Activated T-cell treated with anti-CD3 and anti-CD28 coated beads for 48 hours (primary cell): ENCODE measurements at regions not wholly inside any gene's neighbourhood (a gene's known extent, or its start where the extent isn't known, plus 50 kb on each side); places are given as distances from the start of the nearest gene placed in this dataset.

Experiments used
- DNase-seq: peaks from one replicate; pipeline ENCODE4 v3.0.0-alpha.2; 2020; ENCODE audit warnings: low read depth

- no peak for DNase-seq
Measured at GRCh38 chr1:4379451-4380175, 274.8 kb upstream of the AJAP1 start.

GRCh38 chr1:4380564-4381168 is 273.7 kb upstream of the AJAP1 start:
- no peak for DNase-seq

GRCh38 chr1:4393191-4393590 is 261.2 kb upstream of the AJAP1 start:
- DNase-seq, result no peak

GRCh38 chr1:4394366-4394765 is 260.0 kb upstream of the AJAP1 start:
- DNase-seq, result no peak

- no peak for DNase-seq
Measured at GRCh38 chr1:4395158-4395557, 259.3 kb upstream of the AJAP1 start.

- DNase-seq, result no peak
Measured at GRCh38 chr1:4395676-4396075, 258.7 kb upstream of the AJAP1 start.

GRCh38 chr1:4396551-4396950 is 257.9 kb upstream of the AJAP1 start:
- DNase-seq, result no peak

- no peak for DNase-seq
Measured at GRCh38 chr1:4397196-4397595, 257.2 kb upstream of the AJAP1 start.

GRCh38 chr1:4402032-4402431 is 252.4 kb upstream of the AJAP1 start:
- DNase-seq, result no peak

GRCh38 chr1:4404854-4405590 is 249.4 kb upstream of the AJAP1 start:
- DNase-seq, result no peak

- DNase-seq, result no peak
Measured at GRCh38 chr1:4407851-4408250, 246.6 kb upstream of the AJAP1 start.

- DNase-seq, result no peak
Measured at GRCh38 chr1:4408380-4408779, 246.0 kb upstream of the AJAP1 start.

- no peak for DNase-seq
Measured at GRCh38 chr1:4411862-4412261, 242.5 kb upstream of the AJAP1 start.

- DNase-seq, result no peak
Measured at GRCh38 chr1:4415476-4415875, 238.9 kb upstream of the AJAP1 start.

- no peak for DNase-seq
Measured at GRCh38 chr1:4416189-4416588, 238.2 kb upstream of the AJAP1 start.

- DNase-seq, result no peak
Measured at GRCh38 chr1:4418021-4418420, 236.4 kb upstream of the AJAP1 start.

GRCh38 chr1:4421986-4422385 is 232.4 kb upstream of the AJAP1 start:
- DNase-seq, result no peak

- no peak for DNase-seq
Measured at GRCh38 chr1:4422504-4423289, 231.7 kb upstream of the AJAP1 start.

GRCh38 chr1:4424254-4424653 is 230.2 kb upstream of the AJAP1 start:
- DNase-seq, result no peak

GRCh38 chr1:4424766-4425165 is 229.6 kb upstream of the AJAP1 start:
- no peak for DNase-seq

GRCh38 chr1:4425892-4426291 is 228.5 kb upstream of the AJAP1 start:
- peak; percentile 3 for DNase-seq

- no peak for DNase-seq
Measured at GRCh38 chr1:4428711-4429110, 225.7 kb upstream of the AJAP1 start.
